Naive thymus-derived CD8-positive, alpha-beta T cell (primary cell): ENCODE measurements at regions not wholly inside any gene's neighbourhood (a gene's known extent, or its start where the extent isn't known, plus 50 kb on each side); places are given as distances from the start of the nearest gene placed in this dataset.

Experiments
- ATAC-seq, 2 donors: fragments of 150-1000 bp; cut with Tn5 transposase in 1 of 2; sonication (Bioruptor Pico), chemical (Tn5 transposase) in 1 of 2; 1 replicate in 1 of 2; 2 replicates in 1 of 2; pipeline ENCODE4 v1.10.0; 2021; ENCODE audit warnings: mild to moderate bottlenecking in 2 of 2, moderate library complexity in 2 of 2
- POLR2A ChIA-PET: fragments of 350-600 bp; sonication (Branson Sonifier 250); formaldehyde crosslinking; loops from one replicate; lab custom pipeline; 2021; ENCODE audit warnings: antibody characterized with exemption; lab: Charles Lee
- DNase-seq, 10 donors: peaks; one replicate each; pipeline versions ENCODE4 v3.0.0 to v3.0.0-alpha.2; 2020 to 2022
- H3K27ac Mint-ChIP-seq, 10 donors: one replicate each; pipeline ENCODE4 v1.8.0; 2020 to 2022; ENCODE audit warnings: mild to moderate bottlenecking in 10 of 10, mixed read lengths in 10 of 10, moderate library complexity in 4 of 10, inconsistent platforms in 1 of 10
- H3K27me3 Mint-ChIP-seq, 5 donors: one replicate each; pipeline ENCODE4 v1.8.0; 2021 to 2022; ENCODE audit warnings: mixed read lengths in 5 of 5
- H3K36me3 Mint-ChIP-seq, 3 donors: one replicate each; pipeline ENCODE4 v1.8.0; 2020 to 2022; ENCODE audit warnings: mixed read lengths in 3 of 3, mild to moderate bottlenecking in 2 of 3, inconsistent platforms in 1 of 3
- H3K4me1 Mint-ChIP-seq, 4 donors: one replicate each; pipeline ENCODE4 v1.8.0; 2021 to 2022; ENCODE audit warnings: mixed read lengths in 4 of 4
- H3K4me3 Mint-ChIP-seq, 10 donors: one replicate each; pipeline ENCODE4 v1.8.0; 2020 to 2022; ENCODE audit warnings: mild to moderate bottlenecking in 10 of 10, mixed read lengths in 10 of 10, moderate library complexity in 6 of 10, inconsistent platforms in 1 of 10
- H3K9me3 Mint-ChIP-seq, 9 donors: one replicate each; pipeline ENCODE4 v1.8.0; 2020 to 2022; ENCODE audit warnings: mixed read lengths in 9 of 9, mild to moderate bottlenecking in 3 of 9, inconsistent platforms in 1 of 9, moderate library complexity in 1 of 9

- H3K27ac Mint-ChIP-seq = no peak overlapping the region
- DNase-seq (no peak), ATAC-seq (no peak)
- no peaks in the 10 kb centered on the region for H3K36me3 Mint-ChIP-seq
- no peaks in the 10 kb centered on the region for H3K4me1 Mint-ChIP-seq
- POLR2A ChIA-PET = no interaction called here
- H3K27me3 Mint-ChIP-seq = peaks cover 0 to 4% (median 0%) of the 10 kb centered on the region in 5 donors
- H3K4me3 Mint-ChIP-seq = no peak overlapping the region
- no peaks in the 10 kb centered on the region for H3K9me3 Mint-ChIP-seq
Measured at GRCh38 chrY:7963393-7963792, 1051.8 kb upstream of the AMELY start.

DNA sequence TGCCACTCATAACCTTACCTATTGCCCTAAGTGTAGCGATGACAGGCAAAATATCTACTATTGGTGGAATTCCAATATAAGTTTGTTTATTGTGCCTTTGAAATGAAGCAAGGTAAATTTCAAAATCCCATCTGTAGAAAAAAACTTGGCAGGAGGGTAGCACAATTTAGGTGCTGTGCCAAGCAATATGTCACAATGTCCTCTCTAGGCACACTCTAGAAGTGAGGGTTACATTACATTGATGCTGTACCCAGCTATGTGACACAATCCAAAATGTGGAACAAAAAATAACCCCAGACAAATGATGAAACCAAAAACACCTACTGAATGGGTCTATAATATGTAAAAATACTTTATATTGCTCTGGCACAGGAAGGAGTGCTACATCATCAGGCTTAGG is 1050.8 kb upstream of the AMELY start:
- Mint-ChIP-seq H3K4me1 (no peaks in the 10 kb centered on the region), H3K4me3 (no peak overlapping the region), H3K27me3 (peaks cover 0 to 4% (median 0%) of the 10 kb centered on the region in 5 donors), H3K9me3 (no peaks in the 10 kb centered on the region), H3K27ac (no peak overlapping the region), H3K36me3 (no peaks in the 10 kb centered on the region)
- ATAC-seq = no peak
- POLR2A ChIA-PET = no interaction called here
- no peak for DNase-seq

DNA sequence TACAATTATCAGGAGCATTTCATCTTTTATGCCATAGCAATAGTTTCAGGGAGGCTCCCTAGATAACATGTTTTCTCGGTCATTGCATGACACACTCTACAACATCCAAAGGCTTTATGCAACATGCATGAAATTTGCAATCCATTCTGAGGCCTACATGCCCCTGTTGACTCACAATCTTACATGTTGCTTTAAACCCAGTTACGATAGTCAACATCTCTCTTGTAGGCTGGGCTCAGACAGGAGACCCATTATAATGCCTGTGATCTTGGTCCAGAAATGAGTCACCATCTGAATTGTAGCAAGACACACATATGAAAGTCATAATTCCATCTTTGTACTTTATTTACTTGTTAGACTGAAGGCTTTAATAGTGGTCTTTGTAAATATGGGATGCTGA is 1050.3 kb upstream of the AMELY start:
- no peak for DNase-seq
- H3K27ac Mint-ChIP-seq = no peak overlapping the region
- no peak overlapping the region for H3K4me3 Mint-ChIP-seq
- no peaks in the 10 kb centered on the region for H3K9me3 Mint-ChIP-seq
- H3K4me1 Mint-ChIP-seq = no peaks in the 10 kb centered on the region
- H3K36me3 Mint-ChIP-seq = no peaks in the 10 kb centered on the region
- peaks cover 0 to 4% (median 0%) of the 10 kb centered on the region in 5 donors for H3K27me3 Mint-ChIP-seq
- ATAC-seq = no peak
- POLR2A ChIA-PET = no interaction called here

DNA sequence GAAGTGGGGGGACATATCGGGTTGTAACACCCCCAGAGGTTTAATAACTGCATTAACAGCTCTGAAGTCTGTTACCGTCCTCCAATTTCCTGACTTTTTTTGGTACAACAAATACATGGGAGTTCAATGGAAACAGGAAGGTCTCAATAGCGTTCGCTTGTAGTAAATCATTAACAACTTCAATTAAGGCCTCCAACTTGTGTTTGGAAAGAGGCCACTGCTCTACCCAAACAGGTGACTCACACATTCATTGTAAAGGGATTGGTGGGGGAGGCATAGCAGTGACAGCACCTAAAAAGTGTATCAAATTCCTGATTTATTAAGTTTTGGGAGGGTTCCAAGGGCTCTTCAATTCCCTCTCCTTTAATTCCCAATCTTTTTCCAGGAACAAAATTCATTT is 1046.2 kb upstream of the AMELY start:
- no peaks in the 10 kb centered on the region for H3K4me1 Mint-ChIP-seq
- ATAC-seq (no peak), DNase-seq (no peak)
- H3K9me3 Mint-ChIP-seq = no peaks in the 10 kb centered on the region
- POLR2A ChIA-PET = no interaction called here
- peaks cover 0 to 4% (median 0%) of the 10 kb centered on the region in 5 donors for H3K27me3 Mint-ChIP-seq
- H3K27ac Mint-ChIP-seq = no peak overlapping the region
- no peaks in the 10 kb centered on the region for H3K36me3 Mint-ChIP-seq
- H3K4me3 Mint-ChIP-seq = no peak overlapping the region

DNA sequence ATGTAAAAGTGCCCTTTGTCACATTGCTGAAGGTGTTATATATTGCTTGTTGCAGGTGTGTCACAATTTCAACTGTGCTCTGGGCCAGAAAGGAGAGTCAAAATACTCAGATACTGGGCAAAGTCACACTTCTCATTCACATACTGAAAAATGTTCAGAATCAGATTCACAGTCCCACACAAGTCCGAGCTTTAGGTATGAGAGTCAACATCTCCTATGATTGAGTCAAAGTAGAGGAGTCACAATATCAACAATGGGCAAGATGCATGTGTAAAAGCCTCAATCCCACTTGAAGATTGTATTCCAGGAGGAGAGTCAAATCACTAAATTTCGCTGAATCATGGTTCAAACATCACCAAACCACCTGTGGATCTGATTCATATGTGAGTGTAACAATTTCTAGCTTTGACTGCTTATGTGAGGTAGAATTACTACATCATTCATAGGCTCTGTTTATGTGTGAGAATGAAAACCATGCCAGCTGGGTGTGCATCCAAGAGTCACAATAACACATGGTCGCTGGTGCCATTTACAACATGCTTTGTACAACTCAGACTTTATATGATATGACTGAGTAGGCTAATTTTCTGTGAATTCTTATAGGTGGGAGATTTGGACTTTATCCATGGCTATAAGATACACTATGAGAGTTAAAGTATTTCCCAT is 1039.8 kb upstream of the AMELY start:
- H3K4me3 Mint-ChIP-seq = no peak overlapping the region
- H3K27ac Mint-ChIP-seq = no peak overlapping the region
- no peaks in the 10 kb centered on the region for H3K36me3 Mint-ChIP-seq
- H3K4me1 Mint-ChIP-seq = no peaks in the 10 kb centered on the region
- no peak for DNase-seq
- peaks cover 0 to 2% (median 0%) of the 10 kb centered on the region in 5 donors for H3K27me3 Mint-ChIP-seq
- no peak for ATAC-seq
- POLR2A ChIA-PET = no interaction called here
- no peaks in the 10 kb centered on the region for H3K9me3 Mint-ChIP-seq

GRCh38 chrY:7944135-7944534 is 1032.6 kb upstream of the AMELY start:
- H3K27ac Mint-ChIP-seq = no peak overlapping the region
- POLR2A ChIA-PET = no interaction called here
- no peak overlapping the region for H3K4me3 Mint-ChIP-seq
- ATAC-seq (no peak), DNase-seq (no peak)
- peaks cover 0 to 3% (median 0%) of the 10 kb centered on the region in 4 donors for H3K4me1 Mint-ChIP-seq
- no peaks in the 10 kb centered on the region for H3K27me3 Mint-ChIP-seq
- no peaks in the 10 kb centered on the region for H3K36me3 Mint-ChIP-seq
- H3K9me3 Mint-ChIP-seq = no peaks in the 10 kb centered on the region

GRCh38 chrY:7942711-7943110 is 1031.2 kb upstream of the AMELY start:
- Mint-ChIP-seq H3K27me3 (no peaks in the 10 kb centered on the region), H3K4me1 (peaks cover 0 to 3% (median 0%) of the 10 kb centered on the region in 4 donors), H3K36me3 (no peaks in the 10 kb centered on the region), H3K27ac (no peak overlapping the region), H3K9me3 (no peaks in the 10 kb centered on the region), H3K4me3 (no peak overlapping the region)
- POLR2A ChIA-PET = no interaction called here
- no peak for ATAC-seq
- no peak for DNase-seq

DNA sequence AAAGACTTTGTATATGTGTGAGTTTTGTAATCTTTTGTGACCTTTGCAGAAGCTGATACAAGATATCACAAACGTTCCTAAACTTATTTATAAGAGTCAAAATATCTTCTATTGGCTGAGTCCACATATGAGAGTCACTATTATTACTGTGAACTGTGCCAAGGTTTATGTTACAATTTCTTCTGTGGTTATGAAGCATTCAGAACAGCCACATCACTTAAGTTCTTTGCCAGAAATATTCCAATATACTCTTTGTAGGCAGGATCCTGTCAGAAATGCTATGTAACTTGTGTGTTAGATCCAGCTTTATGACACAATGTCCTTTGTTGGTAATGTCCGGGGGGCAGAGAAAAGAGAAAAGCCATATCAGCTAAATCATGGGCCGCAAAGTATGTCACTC is 1030.3 kb upstream of the AMELY start:
- Mint-ChIP-seq H3K9me3 (no peaks in the 10 kb centered on the region), H3K36me3 (no peaks in the 10 kb centered on the region)

DNA sequence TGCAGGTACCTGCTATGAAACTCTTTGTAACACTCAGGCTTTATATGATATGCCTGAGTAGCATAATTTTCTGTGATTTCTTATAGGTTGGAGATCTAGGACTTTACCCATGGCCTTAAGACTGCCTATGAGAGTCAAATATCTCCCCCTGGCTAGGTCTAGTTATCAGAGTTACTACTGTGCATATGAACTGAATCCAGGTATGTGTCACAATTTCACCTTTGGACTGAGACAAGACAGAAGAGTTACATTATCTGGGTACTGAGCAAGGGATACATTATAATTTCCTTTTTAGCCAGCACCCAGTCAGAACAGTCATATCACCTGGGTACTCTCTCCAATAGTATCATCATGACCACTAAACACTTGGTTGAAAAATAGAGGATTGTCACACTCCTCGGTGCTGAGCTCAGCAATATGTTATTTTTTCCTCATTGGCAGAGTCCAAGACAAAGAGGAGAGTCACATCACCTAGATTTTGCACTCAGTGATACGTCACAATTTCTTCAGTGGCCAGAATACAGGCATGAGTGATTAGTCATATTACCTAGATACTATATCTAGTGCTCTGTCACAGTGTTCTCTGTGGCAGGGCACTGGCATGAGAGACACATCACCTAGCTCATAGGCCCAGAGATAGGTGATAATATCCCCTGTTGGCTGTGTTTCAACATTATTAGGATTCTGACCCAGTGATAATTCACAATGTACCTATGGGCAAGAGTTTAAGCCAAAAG is 1027.6 kb upstream of the AMELY start:
- H3K36me3 Mint-ChIP-seq = no peaks in the 10 kb centered on the region
- DNase-seq (no peak), ATAC-seq (no peak)
- H3K9me3 Mint-ChIP-seq = no peaks in the 10 kb centered on the region
- H3K4me1 Mint-ChIP-seq = no peaks in the 10 kb centered on the region
- POLR2A ChIA-PET = no interaction called here
- no peak overlapping the region for H3K4me3 Mint-ChIP-seq
- H3K27ac Mint-ChIP-seq = no peak overlapping the region
- no peaks in the 10 kb centered on the region for H3K27me3 Mint-ChIP-seq

More for the DNA sequence above, 1030.3 kb upstream of the AMELY start:
- ATAC-seq = no peak
- H3K4me1 Mint-ChIP-seq = peaks cover 0 to 3% (median 0%) of the 10 kb centered on the region in 4 donors
- POLR2A ChIA-PET = no interaction called here
- no peak overlapping the region for H3K27ac Mint-ChIP-seq
- no peak overlapping the region for H3K4me3 Mint-ChIP-seq
- no peak for DNase-seq
- no peaks in the 10 kb centered on the region for H3K27me3 Mint-ChIP-seq

DNA sequence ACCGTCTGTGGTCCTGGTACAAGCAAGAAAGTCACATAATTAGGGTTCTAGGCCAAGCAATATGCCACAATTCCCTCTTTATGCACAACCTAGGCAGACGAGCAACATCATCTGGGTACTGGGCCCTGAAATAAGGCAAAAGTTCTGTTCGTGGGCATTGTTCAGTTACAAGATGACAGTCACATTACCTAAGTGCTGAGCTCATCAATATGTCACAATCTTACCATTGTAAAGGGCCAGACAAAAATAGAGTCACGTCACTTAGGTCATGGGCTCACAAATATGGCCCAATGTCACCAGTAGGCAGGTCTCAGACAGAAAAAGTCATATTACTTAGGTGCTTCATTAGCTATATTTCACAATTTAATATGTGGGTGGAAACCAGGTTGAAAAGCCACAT is 1025.3 kb upstream of the AMELY start:
- H3K4me1 Mint-ChIP-seq = no peaks in the 10 kb centered on the region
- H3K27ac Mint-ChIP-seq = no peak overlapping the region
- DNase-seq (no peak), ATAC-seq (no peak)
- POLR2A ChIA-PET = no interaction called here
- H3K27me3 Mint-ChIP-seq = no peaks in the 10 kb centered on the region
- H3K36me3 Mint-ChIP-seq = no peaks in the 10 kb centered on the region
- no peak overlapping the region for H3K4me3 Mint-ChIP-seq
- H3K9me3 Mint-ChIP-seq = no peaks in the 10 kb centered on the region

GRCh38 chrY:7936046-7936445 is 1024.5 kb upstream of the AMELY start:
- Mint-ChIP-seq H3K4me1 (no peaks in the 10 kb centered on the region), H3K9me3 (no peaks in the 10 kb centered on the region), H3K27me3 (no peaks in the 10 kb centered on the region), H3K4me3 (no peak overlapping the region), H3K27ac (no peak overlapping the region), H3K36me3 (no peaks in the 10 kb centered on the region)
- ATAC-seq (no peak), DNase-seq (no peak)
- POLR2A ChIA-PET = no interaction called here

DNA sequence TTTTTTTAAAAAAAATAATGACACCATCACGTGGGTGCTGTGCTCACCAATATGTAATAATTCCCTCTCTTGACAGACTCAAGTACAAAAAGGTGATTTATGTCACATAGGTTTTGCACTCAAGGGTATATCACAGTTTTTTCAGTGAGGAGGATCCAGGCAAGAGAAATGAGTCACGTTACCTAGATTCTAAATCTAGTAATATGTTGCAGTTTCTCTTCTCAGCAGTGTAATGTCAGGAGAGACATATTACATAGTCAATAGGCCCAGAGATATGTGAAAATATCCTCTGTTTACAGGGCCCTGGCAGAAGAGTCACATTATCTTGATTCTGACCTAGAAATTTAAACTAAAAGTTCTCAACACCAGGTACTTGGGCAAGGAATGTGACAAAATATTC is 1024.1 kb upstream of the AMELY start:
- Mint-ChIP-seq H3K9me3 (no peaks in the 10 kb centered on the region), H3K4me3 (no peak overlapping the region), H3K27ac (no peak overlapping the region), H3K36me3 (no peaks in the 10 kb centered on the region), H3K4me1 (no peaks in the 10 kb centered on the region), H3K27me3 (no peaks in the 10 kb centered on the region)
- no peak for DNase-seq
- ATAC-seq = no peak
- POLR2A ChIA-PET = no interaction called here

DNA sequence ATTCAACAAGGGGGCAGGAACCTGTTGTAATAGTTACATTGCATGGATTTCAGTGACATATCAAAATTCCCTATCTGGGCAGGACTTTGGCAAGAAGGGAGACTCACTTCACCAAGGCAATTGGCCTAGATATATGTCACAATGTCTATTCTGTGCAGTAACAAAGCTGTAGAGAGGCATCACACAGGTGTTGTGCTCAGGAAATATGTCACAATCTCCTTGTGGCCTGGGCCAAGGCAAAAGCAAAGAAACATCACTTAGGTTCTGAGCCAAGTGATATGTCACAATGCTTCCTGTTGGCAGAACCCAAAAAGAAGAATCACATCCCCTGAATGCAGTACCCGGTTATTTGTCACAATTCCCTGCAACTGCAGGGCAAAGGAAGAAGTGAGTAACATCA is 1020.9 kb upstream of the AMELY start:
- POLR2A ChIA-PET = no interaction called here
- Mint-ChIP-seq H3K27me3 (no peaks in the 10 kb centered on the region), H3K9me3 (no peaks in the 10 kb centered on the region), H3K36me3 (no peaks in the 10 kb centered on the region), H3K4me1 (no peaks in the 10 kb centered on the region), H3K4me3 (no peak overlapping the region), H3K27ac (no peak overlapping the region)
- DNase-seq = no peak
- ATAC-seq = no peak

DNA sequence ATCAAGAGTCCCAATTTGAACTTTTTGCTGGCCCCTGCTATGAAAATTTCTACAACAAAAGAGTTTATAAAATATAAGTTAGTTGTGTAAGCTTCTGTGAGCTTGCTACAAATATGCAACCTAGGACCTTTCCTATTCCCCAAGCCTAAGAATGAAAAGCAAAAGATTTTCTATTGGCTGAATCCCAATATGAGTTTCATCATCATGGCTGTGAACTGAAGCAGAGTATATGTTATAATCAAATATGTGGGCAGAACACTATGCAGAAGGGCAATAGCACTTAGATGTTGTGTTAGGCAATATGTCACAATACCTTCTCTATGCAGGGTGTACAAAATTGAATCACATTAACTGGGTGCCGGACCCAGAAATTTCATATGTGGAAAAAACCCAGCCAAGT is 1018.3 kb upstream of the AMELY start:
- DNase-seq (no peak), ATAC-seq (no peak)
- Mint-ChIP-seq H3K27me3 (no peaks in the 10 kb centered on the region), H3K27ac (no peak overlapping the region), H3K4me1 (no peaks in the 10 kb centered on the region), H3K36me3 (no peaks in the 10 kb centered on the region), H3K9me3 (no peaks in the 10 kb centered on the region), H3K4me3 (no peak overlapping the region)
- POLR2A ChIA-PET = no interaction called here
